ENCODE measurements at regions not wholly inside any gene's neighbourhood (a gene's known extent, or its start where the extent isn't known, plus 50 kb on each side); places are given as distances from the start of the nearest gene placed in this dataset.

DNA sequence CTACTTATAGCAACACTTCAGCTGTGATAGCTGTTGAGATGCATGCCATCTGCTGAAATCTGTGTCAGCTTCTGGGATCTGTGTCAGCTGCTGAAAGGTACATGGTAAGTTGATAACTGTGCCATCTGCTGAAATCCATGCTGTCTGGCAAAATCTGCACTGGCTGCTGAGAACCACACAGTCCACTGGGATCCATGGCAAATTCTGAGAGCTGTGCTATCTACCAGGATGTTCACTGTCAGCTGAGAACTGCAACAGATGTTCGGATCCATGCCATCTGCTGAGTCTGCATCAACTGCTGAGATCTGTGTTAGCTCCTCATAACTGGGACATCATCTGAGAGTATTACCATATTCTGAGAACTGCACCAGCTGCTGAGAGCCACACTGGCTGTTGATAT, 430.5 kb upstream of the POU3F4 start (continued):
- TF ChIP-seq, protein P1, sequence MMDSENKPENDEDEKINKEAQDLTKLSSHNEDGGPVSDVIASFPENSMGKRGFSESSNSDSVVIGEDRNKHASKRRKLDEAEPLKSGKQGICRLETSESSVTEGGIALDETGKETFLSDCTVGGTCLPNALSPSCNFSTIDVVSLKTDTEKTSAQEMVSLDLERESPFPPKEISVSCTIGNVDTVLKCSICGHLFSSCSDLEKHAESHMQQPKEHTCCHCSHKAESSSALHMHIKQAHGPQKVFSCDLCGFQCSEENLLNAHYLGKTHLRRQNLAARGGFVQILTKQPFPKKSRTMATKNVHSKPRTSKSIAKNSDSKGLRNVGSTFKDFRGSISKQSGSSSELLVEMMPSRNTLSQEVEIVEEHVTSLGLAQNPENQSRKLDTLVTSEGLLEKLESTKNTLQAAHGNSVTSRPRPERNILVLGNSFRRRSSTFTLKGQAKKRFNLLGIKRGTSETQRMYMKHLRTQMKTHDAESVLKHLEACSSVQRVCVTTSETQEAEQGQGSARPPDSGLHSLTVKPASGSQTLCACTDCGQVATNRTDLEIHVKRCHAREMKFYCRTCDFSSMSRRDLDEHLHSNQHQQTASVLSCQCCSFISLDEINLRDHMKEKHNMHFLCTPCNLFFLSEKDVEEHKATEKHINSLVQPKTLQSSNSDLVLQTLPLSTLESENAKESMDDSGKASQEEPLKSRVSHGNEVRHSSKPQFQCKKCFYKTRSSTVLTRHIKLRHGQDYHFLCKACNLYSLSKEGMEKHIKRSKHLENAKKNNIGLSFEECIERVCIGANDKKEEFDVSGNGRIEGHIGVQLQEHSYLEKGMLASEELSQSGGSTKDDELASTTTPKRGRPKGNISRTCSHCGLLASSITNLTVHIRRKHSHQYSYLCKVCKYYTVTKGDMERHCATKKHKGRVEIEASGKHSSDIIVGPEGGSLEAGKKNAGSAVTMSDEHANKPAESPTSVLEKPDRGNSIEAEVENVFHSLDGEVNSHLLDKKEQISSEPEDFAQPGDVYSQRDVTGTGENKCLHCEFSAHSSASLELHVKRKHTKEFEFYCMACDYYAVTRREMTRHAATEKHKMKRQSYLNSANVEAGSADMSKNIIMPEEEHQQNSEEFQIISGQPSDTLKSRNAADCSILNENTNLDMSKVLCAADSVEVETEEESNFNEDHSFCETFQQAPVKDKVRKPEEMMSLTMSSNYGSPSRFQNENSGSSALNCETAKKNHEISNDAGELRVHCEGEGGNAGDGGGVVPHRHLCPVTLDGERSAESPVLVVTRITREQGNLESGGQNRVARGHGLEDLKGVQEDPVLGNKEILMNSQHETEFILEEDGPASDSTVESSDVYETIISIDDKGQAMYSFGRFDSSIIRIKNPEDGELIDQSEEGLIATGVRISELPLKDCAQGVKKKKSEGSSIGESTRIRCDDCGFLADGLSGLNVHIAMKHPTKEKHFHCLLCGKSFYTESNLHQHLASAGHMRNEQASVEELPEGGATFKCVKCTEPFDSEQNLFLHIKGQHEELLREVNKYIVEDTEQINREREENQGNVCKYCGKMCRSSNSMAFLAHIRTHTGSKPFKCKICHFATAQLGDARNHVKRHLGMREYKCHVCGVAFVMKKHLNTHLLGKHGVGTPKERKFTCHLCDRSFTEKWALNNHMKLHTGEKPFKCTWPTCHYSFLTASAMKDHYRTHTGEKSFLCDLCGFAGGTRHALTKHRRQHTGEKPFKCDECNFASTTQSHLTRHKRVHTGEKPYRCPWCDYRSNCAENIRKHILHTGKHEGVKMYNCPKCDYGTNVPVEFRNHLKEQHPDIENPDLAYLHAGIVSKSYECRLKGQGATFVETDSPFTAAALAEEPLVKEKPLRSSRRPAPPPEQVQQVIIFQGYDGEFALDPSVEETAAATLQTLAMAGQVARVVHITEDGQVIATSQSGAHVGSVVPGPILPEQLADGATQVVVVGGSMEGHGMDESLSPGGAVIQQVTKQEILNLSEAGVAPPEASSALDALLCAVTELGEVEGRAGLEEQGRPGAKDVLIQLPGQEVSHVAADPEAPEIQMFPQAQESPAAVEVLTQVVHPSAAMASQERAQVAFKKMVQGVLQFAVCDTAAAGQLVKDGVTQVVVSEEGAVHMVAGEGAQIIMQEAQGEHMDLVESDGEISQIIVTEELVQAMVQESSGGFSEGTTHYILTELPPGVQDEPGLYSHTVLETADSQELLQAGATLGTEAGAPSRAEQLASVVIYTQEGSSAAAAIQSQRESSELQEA (IDR thresholded peaks at IDR 0.05; ENCODE audit: low read depth): no peak
- TF ChIP-seq SRSF7 (optimal IDR thresholded peaks at IDR 0.05; ENCODE audit: low read depth, low read length): no peak
- no peak for TF ChIP-seq FOXA1 (IDR thresholded peaks at IDR 0.05; ENCODE audit: borderline replicate concordance)

DNA sequence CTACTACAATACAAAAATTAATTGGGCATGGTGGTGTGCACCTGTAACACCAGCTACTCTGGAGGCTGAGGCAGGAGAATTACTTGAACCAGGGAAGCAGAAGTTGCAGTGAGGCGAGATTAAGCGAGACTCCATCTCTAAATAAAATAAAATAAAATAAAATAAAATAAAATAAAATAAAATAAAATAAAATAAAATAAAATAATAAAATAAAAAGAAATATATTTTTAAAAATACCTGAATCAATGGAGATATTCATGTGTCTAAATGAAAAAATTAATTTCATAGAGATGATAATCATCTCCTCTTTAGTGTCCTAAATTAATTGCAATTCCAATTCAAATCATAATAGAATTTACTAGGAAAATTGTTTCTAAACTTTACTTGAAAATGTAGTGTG, 406.1 kb upstream of the POU3F4 start:
- Histone ChIP-seq H4K20me1 (replicated peaks; ENCODE audit: control insufficient read depth, insufficient read depth, low read length) (no peaks in the 10 kb centered on the region), H3K27ac (ENCODE audit: extremely low read depth, low read depth, low read length) (no peak overlapping the region), H3K9ac (ENCODE audit: insufficient read depth in 1 of 2, low read depth in 2 of 2, low read length in 2 of 2) (no peak overlapping the region), H3K4me2 (ENCODE audit: insufficient read depth, low read length) (no peak overlapping the region), H3K4me3 (no peak overlapping the region), H3K9me1 (ENCODE audit: control insufficient read depth, insufficient read depth, low read length) (no peaks in the 10 kb centered on the region), H2AFZ (ENCODE audit: low read depth, low read length) (no peak overlapping the region), H3K9me3 (replicated peaks; ENCODE audit: control insufficient read depth, insufficient read depth, low read depth, low read length) (no peaks in the 10 kb centered on the region), H3K79me2 (ENCODE audit: control insufficient read depth, insufficient read depth, low read length) (no peaks in the 10 kb centered on the region), H3K4me1 (replicated peaks in 1 of 2; ENCODE audit: control insufficient read depth in 2 of 2, insufficient read depth in 2 of 2, low read length in 2 of 2) (no peaks in the 10 kb centered on the region), H3K36me3 (ENCODE audit: control insufficient read depth, insufficient read depth, low read length) (no peaks in the 10 kb centered on the region), H3K27me3 (ENCODE audit: control insufficient read depth in 2 of 2, insufficient read depth in 2 of 2, low read length in 2 of 2) (no peaks in the 10 kb centered on the region)
- POLR2A ChIA-PET: no interaction called here
- DNase-seq (ENCODE audit: extremely low read depth in 1 of 4, low spot score in 3 of 4) (no peak), ATAC-seq (no peak), FAIRE-seq (no peak)
- TF ChIP-seq FOXK2 (conservative IDR thresholded peaks at IDR 0.05 in 1 of 2, IDR thresholded peaks at IDR 0.05 in 1 of 2; ENCODE audit: low read depth in 2 of 2) (no peak), ZNF274 (IDR thresholded peaks at IDR 0.05; ENCODE audit: borderline replicate concordance, low read depth, low read length) (no peak), SMAD3 (CRISPR knock-in tag; conservative IDR thresholded peaks at IDR 0.05) (no peak), TOE1 (IDR thresholded peaks at IDR 0.05; ENCODE audit: borderline replicate concordance) (no peak), TOE1 (CRISPR knock-in tag; IDR thresholded peaks at IDR 0.05; ENCODE audit: borderline replicate concordance, low read depth) (no peak)
- TF ChIP-seq, protein P2, sequence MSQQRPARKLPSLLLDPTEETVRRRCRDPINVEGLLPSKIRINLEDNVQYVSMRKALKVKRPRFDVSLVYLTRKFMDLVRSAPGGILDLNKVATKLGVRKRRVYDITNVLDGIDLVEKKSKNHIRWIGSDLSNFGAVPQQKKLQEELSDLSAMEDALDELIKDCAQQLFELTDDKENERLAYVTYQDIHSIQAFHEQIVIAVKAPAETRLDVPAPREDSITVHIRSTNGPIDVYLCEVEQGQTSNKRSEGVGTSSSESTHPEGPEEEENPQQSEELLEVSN (IDR thresholded peaks at IDR 0.05; ENCODE audit: borderline replicate concordance in 1 of 2, extremely low read depth in 1 of 2, insufficient read depth in 1 of 2, insufficient read length in 1 of 2, low read depth in 1 of 2, low read length in 1 of 2, poor library complexity in 1 of 2, severe bottlenecking in 1 of 2): no peak
- intact Hi-C loops (cut with micrococcal nuclease) (no loop called here), in situ Hi-C loops (cut with MboI) (no loop called here)
- no TSS peak for BruUV-seq (replicated peaks)
- 0% methylated on average over 2 of the region's 2 CpGs for WGBS (ENCODE audit: insufficient coverage, low coverage, missing lambda C conversion rate)
- CTCF ChIA-PET (ENCODE audit: low intra/inter-chr PET ratio): no interaction called here

All from K562 (cell line).